Astrocyte (in vitro differentiated cells and primary cell): ENCODE measurements at regions not wholly inside any gene's neighbourhood (a gene's known extent, or its start where the extent isn't known, plus 50 kb on each side); places are given as distances from the start of the nearest gene placed in this dataset.

Source experiments
- CTCF ChIP-seq: IDR thresholded peaks from 2 replicates; pipeline ENCODE4 v1.5.1; 2011; ENCODE audit warnings: low read depth, mild to moderate bottlenecking, inconsistent platforms, low read length, moderate library complexity; ENCODE audit not compliant: insufficient read depth
- EZH2 ChIP-seq: IDR thresholded peaks from 2 replicates; pipeline ENCODE4 v1.6.1; 2012; ENCODE audit warnings: mild to moderate bottlenecking, low read length, inconsistent platforms; ENCODE audit not compliant: insufficient read depth

GRCh38 chr2:52017646-52018235 is 985.8 kb upstream of the NRXN1 start:
- TF ChIP-seq CTCF, result no peak
- no peak for TF ChIP-seq EZH2
